GM18861 (cell line): ENCODE measurements at regions not wholly inside any gene's neighbourhood (a gene's known extent, or its start where the extent isn't known, plus 50 kb on each side); places are given as distances from the start of the nearest gene placed in this dataset.
A peak's percentile ranks its signal among the peaks of the same experiment; 100 is the strongest.
"Not testable (repeated sequence)": the region's sequence is repeated elsewhere in the genome, so short reads cannot be mapped to it uniquely, and the experiment has no call there.

Experiments used
- ATAC-seq: cut with Tn5 transposase; IDR thresholded peaks from one replicate; pipeline ENCODE4 v1.9.1; 2021; ENCODE audit not compliant: unreplicated experiment

DNA sequence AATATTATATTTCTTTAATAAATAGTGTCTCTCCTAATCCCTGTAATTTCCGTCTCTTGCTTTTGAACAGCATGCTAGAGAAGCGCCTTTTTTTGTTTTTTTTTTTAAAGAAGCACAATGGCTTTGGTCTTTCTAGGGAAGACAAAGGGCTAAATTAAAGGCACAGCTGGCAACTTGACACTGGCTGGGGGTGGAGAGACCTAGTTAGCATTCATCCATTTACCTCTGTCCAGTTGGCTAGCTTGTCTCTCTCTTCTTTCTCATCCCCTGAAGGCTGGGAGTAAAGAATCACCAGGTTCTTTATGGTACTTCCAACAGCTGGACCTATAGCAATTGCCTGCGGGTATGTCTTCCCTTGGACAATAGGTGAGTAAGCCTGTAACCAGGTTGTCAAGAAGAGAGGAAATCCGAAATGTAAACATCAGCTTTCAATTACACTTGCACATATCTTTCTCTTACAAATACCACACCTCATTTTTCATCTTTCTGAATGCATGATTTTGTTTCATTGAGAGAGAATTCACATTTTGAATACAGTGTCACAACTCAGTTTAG, 178.4 kb upstream of the GPR101 start:
- ATAC-seq: no peak

DNA sequence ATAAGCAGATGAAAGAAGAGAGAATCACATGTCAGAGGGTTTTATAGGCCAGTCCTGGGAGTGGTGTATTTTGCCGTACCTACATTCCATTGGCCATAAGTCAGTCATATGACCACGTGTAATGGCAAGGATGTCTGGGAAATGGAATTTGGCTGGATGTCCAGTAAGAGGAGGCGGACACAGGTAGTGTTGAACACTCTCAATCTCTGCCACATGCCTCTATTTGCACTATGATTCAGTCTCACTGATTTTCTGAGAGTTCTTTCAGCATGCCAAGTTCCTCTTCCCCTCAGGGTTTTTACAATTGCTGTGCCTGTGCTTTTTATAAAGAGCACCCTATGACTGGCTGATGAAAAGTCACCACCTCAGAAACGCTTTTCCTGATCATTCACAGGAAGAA, 164.2 kb upstream of the GPR101 start:
- ATAC-seq: no peak

DNA sequence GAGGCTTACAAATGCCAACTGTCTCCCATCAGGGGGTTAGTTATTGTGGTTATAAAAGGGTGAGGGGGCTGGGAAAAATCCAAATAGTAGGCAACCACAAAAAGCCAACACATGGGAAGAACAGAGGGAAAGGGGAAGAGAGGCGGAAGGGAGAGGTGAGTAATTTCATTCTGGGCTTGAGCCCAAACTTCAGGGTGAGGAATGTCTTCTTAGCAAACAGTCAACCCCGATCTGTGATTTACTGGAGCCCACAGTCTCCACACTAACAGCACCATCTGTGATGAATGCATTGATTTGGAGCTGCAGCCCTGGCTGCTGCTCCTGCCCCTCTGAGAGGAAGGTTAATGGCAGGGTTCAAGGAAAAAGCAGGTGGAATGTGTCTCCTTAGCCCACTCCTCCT, 162.2 kb upstream of the GPR101 start:
- no peak for ATAC-seq

DNA sequence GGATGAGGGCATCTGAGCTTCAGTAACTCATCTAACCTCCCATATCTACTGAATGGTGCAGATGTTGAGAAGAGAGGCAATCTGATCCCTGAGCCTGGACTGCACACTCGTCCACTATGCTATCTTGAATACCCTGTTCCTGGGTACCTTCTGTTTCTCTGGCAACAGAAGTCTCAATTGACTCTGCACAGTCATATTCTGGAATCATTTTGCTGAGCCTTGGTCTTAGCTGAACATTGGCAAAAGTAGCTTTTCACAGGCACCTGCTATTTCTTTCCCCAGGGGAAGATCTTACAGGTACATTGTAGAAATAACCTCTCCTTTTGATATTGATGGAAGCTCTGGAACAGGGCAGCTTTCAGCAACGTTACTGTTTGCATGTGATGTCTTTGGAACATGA, 161.5 kb upstream of the GPR101 start:
- ATAC-seq: no peak

DNA sequence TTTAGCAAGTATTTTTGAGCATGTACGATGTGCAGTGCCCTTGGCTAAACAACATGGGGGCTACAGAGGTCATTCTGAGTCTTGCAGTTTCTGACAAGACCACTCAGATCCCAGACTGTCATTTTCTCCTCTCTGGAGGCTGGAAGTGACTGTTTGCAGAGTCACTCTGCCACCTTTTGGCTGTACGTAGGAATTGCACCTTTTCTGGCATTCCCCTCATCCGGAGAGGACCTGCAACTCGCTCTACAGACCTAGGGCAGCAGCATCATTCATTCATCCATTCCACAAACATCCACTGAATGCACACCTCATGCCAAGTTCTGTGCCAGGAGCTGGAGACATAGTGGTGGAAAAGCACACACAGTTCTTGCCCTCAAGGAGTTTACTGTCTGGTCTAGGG, 160.4 kb upstream of the GPR101 start:
- peak; percentile 82 for ATAC-seq

DNA sequence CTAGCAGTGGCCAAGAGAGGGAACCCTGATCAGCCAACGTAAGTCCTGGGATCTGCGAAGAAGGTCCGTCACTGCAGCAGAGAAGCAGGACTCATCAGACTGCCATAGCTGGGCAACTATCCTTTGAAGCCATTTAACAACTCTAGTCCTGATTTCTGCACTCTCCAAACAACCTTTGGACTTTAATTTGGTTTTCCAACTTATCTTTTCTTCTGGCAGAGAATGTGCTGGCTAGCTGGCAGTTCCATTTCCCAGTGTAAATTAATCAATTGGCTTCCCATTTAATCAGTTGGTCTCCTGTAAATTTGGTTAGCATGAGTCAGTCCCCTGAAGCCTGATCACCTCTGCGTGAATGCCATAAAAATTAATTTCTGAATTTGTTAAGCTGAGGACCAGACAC, 153.7 kb upstream of the GPR101 start:
- ATAC-seq: no peak

DNA sequence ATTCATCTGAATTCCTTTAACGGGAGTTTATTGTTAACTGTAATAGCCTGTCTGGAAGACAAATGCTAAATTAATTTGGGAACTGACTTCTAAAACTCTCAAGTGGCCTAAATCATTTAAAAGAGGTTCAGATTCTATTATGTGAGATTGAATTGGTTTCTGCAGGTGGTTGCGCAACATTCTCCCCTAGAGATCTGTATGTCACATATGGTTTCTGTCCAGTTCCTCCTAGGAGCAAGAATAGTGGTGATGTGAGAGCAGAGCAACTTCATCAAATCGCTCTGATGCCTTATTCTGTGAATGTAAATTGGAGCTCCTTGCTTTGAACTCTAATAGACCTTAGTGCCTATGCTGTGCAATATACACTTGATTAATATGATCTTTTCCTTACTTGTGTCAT, 144.6 kb upstream of the GPR101 start:
- ATAC-seq: no peak

DNA sequence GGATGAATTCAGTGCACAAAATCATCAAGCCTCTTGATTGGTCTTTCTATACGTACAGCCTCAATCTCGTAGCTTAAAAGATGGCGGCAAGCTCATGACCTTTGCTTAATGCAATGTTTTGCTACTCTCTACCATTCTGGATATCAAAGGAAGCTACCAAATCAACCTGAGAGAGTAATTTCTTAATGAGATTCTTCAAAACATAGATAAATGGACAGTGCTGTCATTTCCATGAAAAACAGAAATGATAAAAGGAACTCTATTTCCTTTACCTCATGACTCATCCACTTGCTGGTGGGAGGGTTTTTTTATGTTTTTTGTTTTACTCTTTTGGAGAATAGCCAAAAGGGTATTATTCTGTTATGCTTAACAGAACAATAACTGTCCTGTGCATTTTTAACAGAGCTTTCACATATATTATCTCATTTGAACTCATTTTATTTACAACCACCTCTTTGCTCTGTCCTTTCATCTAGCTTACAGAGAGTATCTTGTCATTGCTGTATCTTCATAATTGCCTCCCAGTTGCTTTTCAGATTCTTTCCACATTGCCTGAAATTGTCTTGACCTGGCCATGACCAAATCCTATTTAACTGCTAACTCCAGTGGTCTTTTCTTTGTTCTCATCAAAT, 138.6 kb upstream of the GPR101 start:
- no peak for ATAC-seq

DNA sequence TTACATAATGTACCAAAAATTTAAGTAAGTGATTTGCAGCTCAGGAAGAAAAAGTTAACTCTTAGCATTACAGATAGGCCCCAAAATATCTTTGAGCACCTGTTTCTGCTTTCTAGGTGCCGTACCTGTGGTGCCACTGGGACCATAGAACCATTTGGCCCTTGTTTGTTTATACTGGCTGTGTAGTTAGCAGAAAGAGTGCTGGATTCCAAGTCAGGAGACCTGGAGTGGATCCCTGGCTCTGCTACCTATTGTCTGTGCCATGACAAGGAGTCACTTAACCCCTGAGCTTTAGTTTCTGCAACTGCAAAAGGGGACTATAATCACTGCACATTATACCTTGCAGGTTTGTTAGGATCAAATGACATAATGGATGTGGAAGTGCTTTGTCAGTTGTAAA, 137.8 kb upstream of the GPR101 start:
- no peak for ATAC-seq

DNA sequence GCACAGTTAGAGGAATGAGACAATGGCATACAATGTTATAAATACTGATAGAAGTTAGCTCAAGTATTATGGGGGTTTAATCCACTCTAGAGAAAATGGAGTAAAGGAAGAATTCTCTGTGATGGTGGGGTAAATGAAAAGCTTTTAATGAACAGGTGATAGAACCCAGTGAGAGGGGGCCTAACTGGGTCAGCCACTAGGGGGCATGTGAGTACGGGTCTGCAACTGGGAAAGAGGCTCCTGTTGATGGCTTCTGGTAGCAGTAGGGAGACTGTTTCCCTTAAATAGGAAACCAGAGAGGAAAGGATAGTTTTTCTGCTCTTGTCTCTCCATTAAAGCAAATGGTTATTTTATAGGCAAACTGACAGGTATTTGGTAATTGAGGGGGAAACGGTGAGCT, 132.8 kb upstream of the GPR101 start:
- no peak for ATAC-seq

DNA sequence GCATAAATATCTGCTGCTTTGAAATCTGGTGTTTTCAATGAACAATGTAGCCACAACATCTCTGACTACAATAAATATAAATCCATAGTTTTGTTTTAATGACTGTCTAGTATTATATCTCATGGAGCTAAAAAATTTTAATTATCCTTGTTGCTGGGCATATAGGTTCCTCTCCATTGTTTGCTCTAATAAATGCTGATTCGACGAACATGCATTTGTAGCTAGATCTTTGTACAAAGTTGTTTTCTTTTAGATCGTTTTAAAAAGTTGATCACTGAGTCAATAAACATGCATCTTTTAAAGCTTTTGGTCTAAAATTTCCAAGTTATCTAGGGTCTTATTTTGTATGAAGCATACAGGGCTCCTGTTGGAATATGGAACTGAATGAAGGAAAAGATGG, 130.5 kb upstream of the GPR101 start:
- no peak for ATAC-seq

DNA sequence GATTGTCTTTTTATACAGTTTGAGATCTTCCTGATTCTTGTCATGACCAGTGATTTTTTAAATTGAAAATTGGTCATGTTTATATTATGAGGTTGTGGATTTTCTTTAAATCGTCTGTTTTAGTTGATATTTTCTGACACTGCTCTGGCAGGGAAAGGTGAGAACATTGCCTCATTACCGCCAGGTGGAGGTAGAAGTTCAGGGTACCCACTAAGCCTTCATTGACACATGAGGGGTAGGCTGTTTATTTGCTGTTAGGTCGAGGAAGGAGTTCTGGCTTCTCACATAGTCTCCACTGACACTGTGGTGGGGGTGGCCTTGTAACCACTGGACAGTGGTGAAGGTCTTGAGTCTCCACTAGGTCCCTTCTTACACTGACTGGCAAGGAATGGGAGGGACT, 117.6 kb upstream of the GPR101 start:
- ATAC-seq: no peak

DNA sequence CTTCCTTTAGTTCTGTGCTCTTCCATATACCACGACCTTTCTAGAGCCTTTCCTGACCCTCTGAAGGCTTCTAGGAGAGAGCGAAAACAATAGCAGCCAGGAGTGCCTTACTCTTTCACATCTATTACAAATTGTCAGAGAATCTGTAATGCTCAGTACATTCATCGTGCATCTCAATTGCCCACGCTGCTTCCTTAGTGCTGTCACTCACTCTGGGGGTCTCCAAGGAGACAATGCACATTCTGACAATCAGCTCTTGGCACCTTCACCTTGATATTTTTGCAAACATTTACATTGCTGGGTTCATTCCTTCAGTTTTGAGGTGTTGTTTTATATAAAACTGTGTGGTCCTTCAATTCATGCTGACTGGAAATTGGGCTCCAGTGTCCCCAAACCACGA, 110.1 kb upstream of the GPR101 start:
- no peak for ATAC-seq

DNA sequence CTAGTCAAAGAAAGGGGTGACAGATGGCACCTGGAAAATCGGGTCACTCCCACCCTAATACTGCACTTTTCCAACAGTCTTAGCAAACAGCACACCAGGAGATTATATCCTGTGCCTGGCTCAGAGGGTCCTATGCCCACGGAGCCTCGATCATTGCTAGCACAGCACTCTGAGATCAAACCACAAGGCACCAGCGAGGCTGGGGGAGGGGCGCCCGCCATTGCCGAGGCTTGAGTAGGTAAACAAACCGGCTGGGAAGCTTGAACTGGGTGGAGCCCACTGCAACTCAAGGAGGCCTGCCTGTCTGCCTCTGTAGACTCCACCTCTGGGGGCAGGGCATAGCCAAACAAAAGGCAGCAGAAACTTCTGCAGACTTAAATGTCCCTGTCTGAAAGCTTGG, 88.9 kb upstream of the GPR101 start:
- not testable (repeated sequence) for ATAC-seq

DNA sequence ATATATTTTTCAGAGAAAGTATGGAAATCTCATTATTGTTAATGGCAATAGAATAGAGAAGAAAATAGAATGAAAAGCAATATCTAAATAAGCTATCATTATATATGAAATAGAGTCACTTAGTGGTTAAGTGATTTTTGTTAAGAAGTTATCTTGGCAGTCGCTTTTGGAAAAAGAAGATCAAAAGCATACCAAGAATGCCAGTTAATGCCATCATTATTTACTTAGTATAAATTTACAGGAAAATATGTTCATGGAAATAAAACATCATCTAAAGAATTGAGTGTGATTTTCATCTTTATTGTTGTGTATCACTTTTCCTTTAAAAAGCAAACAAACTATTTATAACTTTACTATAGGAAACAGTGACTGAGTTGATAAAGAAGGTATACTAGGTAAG, 85.3 kb upstream of the GPR101 start:
- ATAC-seq: no peak

DNA sequence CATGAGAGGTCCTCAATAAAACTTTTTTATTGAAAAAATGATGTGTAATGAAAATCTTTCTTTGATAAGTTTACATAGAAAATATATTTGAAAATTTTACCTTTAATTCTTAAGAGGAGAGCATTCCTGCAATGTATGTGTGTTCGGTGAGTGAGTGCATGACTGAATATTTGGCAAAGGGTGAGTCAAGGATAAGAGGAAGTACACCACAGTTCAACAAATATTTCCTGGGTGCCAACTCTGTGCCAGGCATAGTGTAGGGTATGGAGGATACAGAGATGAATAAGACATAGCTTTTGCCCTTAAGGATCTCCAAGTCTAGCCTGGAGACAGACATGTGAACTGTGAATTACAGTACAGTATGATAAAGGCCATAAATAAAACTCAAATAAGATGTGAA, 84.7 kb upstream of the GPR101 start:
- no peak for ATAC-seq

DNA sequence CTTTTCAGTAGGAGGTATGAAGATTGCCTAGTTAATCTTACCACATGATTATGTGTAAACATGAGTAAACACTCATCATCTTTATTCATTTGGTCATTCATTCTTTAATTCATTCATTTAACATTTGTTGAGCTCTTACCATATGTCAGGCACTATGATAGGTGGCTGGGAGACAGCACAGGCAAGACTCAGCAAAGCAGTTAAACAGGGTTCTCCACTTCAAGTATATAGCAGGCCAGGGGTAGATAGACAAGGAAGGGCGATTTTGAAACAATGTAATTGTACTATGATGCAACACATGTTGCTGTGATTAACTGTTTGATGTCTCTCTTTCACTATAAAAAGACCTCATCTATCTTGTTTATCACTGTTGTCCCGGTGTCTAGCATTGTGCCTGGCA, 84.3 kb upstream of the GPR101 start:
- no peak for ATAC-seq

DNA sequence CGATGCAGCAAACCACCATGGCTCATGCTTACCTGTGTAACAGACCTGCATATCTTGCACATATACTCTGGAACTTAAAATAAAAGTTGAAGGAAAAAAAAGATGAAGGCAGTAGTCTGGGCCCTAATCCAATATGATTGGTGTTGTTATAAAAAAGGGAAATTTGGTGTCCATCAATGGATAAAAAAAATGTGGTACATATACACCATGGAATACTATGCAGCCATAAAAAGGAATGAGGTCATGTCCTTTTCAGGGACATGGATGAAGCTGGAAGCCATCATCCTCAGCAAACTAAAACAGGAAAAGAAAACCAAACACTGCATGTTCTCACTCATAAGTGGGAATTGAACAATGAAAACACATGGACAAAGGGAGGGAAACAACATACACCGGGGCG, 74.1 kb upstream of the GPR101 start:
- not testable (repeated sequence) for ATAC-seq

DNA sequence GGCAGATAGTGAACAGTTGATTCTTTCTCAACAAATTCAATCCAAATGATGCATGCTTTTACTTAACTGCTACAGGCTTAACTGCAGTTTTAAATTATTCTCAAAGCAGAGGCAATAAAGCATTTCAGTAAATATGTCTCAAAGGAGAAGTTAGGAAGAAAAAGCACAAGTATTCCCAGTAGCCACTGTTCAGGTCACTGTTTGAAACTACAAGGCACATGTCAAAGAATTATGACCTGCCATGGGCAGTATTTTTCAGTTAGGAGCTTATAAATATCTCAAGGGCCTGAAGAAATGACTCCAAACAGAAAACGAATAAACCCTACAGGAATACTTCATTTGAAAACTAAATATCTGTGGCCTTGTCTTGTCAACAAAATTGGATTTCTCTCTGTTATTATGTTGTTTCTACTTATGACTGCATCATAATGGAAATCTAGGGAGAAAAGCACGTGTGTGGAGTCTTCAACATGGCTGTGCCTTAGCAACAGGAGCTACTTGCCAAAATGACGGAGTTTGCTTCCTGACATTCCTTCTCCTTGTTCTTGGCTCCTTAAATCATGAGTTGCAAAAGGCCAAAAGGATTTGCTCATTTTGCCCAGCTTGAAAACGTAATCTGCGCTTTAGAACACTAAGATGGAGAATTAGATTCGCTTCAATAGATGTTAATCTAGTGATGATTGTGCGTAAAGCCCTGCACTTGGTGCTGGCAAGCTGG, 67.6 kb upstream of the GPR101 start:
- ATAC-seq: no peak
